ENCODE measurements at regions not wholly inside any gene's neighbourhood (a gene's known extent, or its start where the extent isn't known, plus 50 kb on each side); places are given as distances from the start of the nearest gene placed in this dataset.
"Not testable (repeated sequence)": the region's sequence is repeated elsewhere in the genome, so short reads cannot be mapped to it uniquely, and the experiment has no call there.

- Histone ChIP-seq H3K27ac (no peak overlapping the region), H3K4me2 (no peak overlapping the region), H3K4me1 (peaks cover 2% of the 10 kb centered on the region), H3K9ac (no peak overlapping the region), H3F3A (ENCODE audit: low read depth) (no peaks in the 10 kb centered on the region), H4K20me1 (ENCODE audit: low read depth) (no peaks in the 10 kb centered on the region), H3K4me3 (no peak overlapping the region), H3K9me3 (ENCODE audit: low read depth) (no peaks in the 10 kb centered on the region), H3K79me2 (ENCODE audit: low read depth) (no peaks in the 10 kb centered on the region), H3K27me3 (no peaks in the 10 kb centered on the region), H2AFZ (replicated peaks) (no peak overlapping the region), H3K36me3 (no peaks in the 10 kb centered on the region)
- Mint-ChIP-seq H3K4me1 (peaks cover 34% of the 10 kb centered on the region), H3K4me3 (no peak overlapping the region), H3K27ac (peak overlapping the region; percentile 77), H3K27me3 (ENCODE audit: insufficient read depth, low read depth) (peaks cover 16% of the 10 kb centered on the region), H3K36me3 (peaks cover 18% of the 10 kb centered on the region), H3K9me3 (peaks cover 36% of the 10 kb centered on the region)
- DNase-seq (ENCODE audit: low spot score) = no peak
- TF ChIP-seq CTCF (IDR thresholded peaks at IDR 0.05) (no peak), EZH2phosphoT487 (IDR thresholded peaks at IDR 0.05) (no peak), EZH2 (IDR thresholded peaks at IDR 0.05) (no peak)
These were observed 56.6 kb upstream of the SLC2A1 start for GRCh38 chr1:43015269-43015668.

GRCh38 chr1:43014579-43014978 lies 55.9 kb upstream of the SLC2A1 start:
- not testable (repeated sequence) for H3K27ac ChIP-seq, H3K4me3 Mint-ChIP-seq
- peaks cover 34% of the 10 kb centered on the region for H3K9me3 Mint-ChIP-seq

GRCh38 chr1:43011020-43011419 lies 52.4 kb upstream of the SLC2A1 start:
- H3K4me1 Mint-ChIP-seq = peaks cover 67% of the 10 kb centered on the region

More at GRCh38 chr1:43014579-43014978, 55.9 kb upstream of the SLC2A1 start:
- H3K27me3 ChIP-seq; H3K4me1 ChIP-seq; H3K79me2 ChIP-seq (ENCODE audit: low read depth); H3F3A ChIP-seq (ENCODE audit: low read depth); H3K36me3 ChIP-seq; H3K9me3 ChIP-seq (ENCODE audit: low read depth); H3K9ac ChIP-seq; DNase-seq (ENCODE audit: low spot score); H2AFZ ChIP-seq (replicated peaks); H3K4me2 ChIP-seq; H3K4me3 ChIP-seq; H4K20me1 ChIP-seq (ENCODE audit: low read depth): not testable (repeated sequence)
- Mint-ChIP-seq H3K4me1 (peaks cover 41% of the 10 kb centered on the region), H3K27ac (peak overlapping the region; percentile 89), H3K36me3 (peaks cover 18% of the 10 kb centered on the region), H3K27me3 (ENCODE audit: insufficient read depth, low read depth) (peaks cover 18% of the 10 kb centered on the region)

More at GRCh38 chr1:43011020-43011419, 52.4 kb upstream of the SLC2A1 start:
- Mint-ChIP-seq H3K36me3 (peaks cover 12% of the 10 kb centered on the region), H3K27me3 (ENCODE audit: insufficient read depth, low read depth) (peaks cover 13% of the 10 kb centered on the region), H3K4me3 (no peak overlapping the region), H3K27ac (peak overlapping the region; percentile 98), H3K9me3 (peaks cover 18% of the 10 kb centered on the region)
- Histone ChIP-seq H2AFZ (replicated peaks) (no peak overlapping the region), H3K4me2 (no peak overlapping the region), H3K9me3 (ENCODE audit: low read depth) (no peaks in the 10 kb centered on the region), H4K20me1 (ENCODE audit: low read depth) (no peaks in the 10 kb centered on the region), H3K27me3 (no peaks in the 10 kb centered on the region), H3K36me3 (no peaks in the 10 kb centered on the region), H3K4me3 (no peak overlapping the region), H3K27ac (no peak overlapping the region), H3K4me1 (peaks cover 38% of the 10 kb centered on the region), H3K79me2 (ENCODE audit: low read depth) (no peaks in the 10 kb centered on the region), H3F3A (ENCODE audit: low read depth) (peaks cover 42% of the 10 kb centered on the region), H3K9ac (no peak overlapping the region)
- TF ChIP-seq EZH2 (IDR thresholded peaks at IDR 0.05) = no peak
- TF ChIP-seq EZH2phosphoT487 (IDR thresholded peaks at IDR 0.05) = no peak
- TF ChIP-seq CTCF (IDR thresholded peaks at IDR 0.05) = no peak
- DNase-seq (ENCODE audit: low spot score) = no peak

All from neural progenitor cell (in vitro differentiated cells).